ENCODE measurements at regions not wholly inside any gene's neighbourhood (a gene's known extent, or its start where the extent isn't known, plus 50 kb on each side); places are given as distances from the start of the nearest gene placed in this dataset.

GRCh38 chr6:14694308-14694707 lies 551.6 kb upstream of the JARID2 start:
- TF ChIP-seq CTCF (IDR thresholded peaks at IDR 0.05; ENCODE audit: insufficient read depth, low read length, poor library complexity, severe bottlenecking) (no peak), EZH2phosphoT487 (conservative IDR thresholded peaks at IDR 0.05; ENCODE audit: low read length) (no peak)
